ENCODE measurements at regions not wholly inside any gene's neighbourhood (a gene's known extent, or its start where the extent isn't known, plus 50 kb on each side); places are given as distances from the start of the nearest gene placed in this dataset.

DNA sequence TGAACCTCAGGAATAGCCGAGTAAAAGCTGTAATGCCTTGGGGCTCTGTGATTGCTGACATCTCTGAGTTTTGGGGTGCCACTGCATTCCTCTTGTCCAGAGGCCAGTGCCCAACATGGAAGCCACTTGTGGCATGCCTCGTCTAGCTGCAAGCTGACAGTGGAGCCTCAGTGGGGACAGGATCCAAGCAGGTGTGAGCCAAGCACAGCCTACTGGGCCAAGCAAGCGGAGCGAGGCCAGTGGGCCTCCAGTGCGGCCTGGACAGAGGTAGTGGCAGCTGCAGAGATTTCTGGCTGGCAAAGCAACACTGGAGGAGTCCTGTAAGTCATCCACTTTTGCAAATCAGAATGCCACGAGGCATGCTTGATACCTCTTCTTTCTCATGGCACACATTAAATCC is 1038.2 kb upstream of the CNTN5 start:
- Histone ChIP-seq H3K27me3 (replicated peaks in 2 of 5; ENCODE audit: control insufficient read depth in 4 of 5, insufficient read depth in 5 of 5, low read length in 4 of 5) (no peaks in the 10 kb centered on the region), H3K27ac (ENCODE audit: insufficient read depth in 1 of 2, low read depth in 1 of 2, low read length in 2 of 2, poor library complexity in 1 of 2, severe bottlenecking in 2 of 2) (no peak overlapping the region), H3K9me3 (ENCODE audit: control extremely low read depth in 1 of 5, control insufficient read depth in 4 of 5, insufficient read depth in 2 of 5, low read depth in 1 of 5, low read length in 4 of 5) (no peaks in the 10 kb centered on the region), H3K4me3 (ENCODE audit: control insufficient read depth in 1 of 7, extremely low read depth in 1 of 7, insufficient read depth in 4 of 7, low read depth in 2 of 7, low read length in 6 of 7) (no peak overlapping the region), H3K36me3 (ENCODE audit: control insufficient read depth in 4 of 4, insufficient read depth in 4 of 4, low read length in 3 of 4) (no peaks in the 10 kb centered on the region), H3K4me1 (ENCODE audit: control extremely low read depth in 1 of 4, control insufficient read depth in 4 of 4, insufficient read depth in 4 of 4, low read length in 3 of 4) (no peaks in the 10 kb centered on the region)
- no peak for DNase-seq
- WGBS (ENCODE audit: insufficient coverage) = 96% methylated on average over 5 of the region's 6 CpGs
- ChIA-PET POLR2A (no interaction called here), CTCF (no interaction called here)

DNA sequence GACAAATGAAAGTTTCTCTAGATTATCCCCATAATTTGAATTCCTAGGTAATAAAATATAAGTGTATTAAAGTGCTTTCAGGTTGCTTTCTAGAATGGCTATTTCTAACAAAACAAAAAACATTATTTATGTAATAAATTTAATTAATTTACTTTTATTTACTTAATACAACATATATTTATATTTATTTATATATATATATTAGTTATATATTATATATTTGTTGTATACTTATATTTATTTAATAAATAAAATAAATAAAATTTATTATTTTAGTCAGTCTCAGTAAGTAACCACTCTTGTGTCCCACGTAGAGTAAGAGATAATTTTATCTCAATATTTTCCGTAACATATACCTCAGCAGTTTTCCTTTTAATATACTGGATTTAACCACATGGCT is 1031.6 kb upstream of the CNTN5 start:
- no peaks in the 10 kb centered on the region for H3K36me3 ChIP-seq (ENCODE audit: control insufficient read depth in 4 of 4, insufficient read depth in 4 of 4, low read length in 3 of 4)
- no peak overlapping the region for H3K4me3 ChIP-seq (ENCODE audit: control insufficient read depth in 1 of 7, extremely low read depth in 1 of 7, insufficient read depth in 4 of 7, low read depth in 2 of 7, low read length in 6 of 7)
- H3K9me3 ChIP-seq (ENCODE audit: control extremely low read depth in 1 of 5, control insufficient read depth in 4 of 5, insufficient read depth in 2 of 5, low read depth in 1 of 5, low read length in 4 of 5) = no peaks in the 10 kb centered on the region
- H3K27me3 ChIP-seq (replicated peaks in 2 of 5; ENCODE audit: control insufficient read depth in 4 of 5, insufficient read depth in 5 of 5, low read length in 4 of 5) = no peaks in the 10 kb centered on the region
- no peak for DNase-seq
- H3K4me1 ChIP-seq (ENCODE audit: control extremely low read depth in 1 of 4, control insufficient read depth in 4 of 4, insufficient read depth in 4 of 4, low read length in 3 of 4) = no peaks in the 10 kb centered on the region
- no CpG with 5 or more reads among the region's 2 CpGs for WGBS (ENCODE audit: insufficient coverage)
- CTCF ChIA-PET = no interaction called here
- no peak overlapping the region for H3K27ac ChIP-seq (ENCODE audit: insufficient read depth in 1 of 2, low read depth in 1 of 2, low read length in 2 of 2, poor library complexity in 1 of 2, severe bottlenecking in 2 of 2)
- POLR2A ChIA-PET = no interaction called here

DNA sequence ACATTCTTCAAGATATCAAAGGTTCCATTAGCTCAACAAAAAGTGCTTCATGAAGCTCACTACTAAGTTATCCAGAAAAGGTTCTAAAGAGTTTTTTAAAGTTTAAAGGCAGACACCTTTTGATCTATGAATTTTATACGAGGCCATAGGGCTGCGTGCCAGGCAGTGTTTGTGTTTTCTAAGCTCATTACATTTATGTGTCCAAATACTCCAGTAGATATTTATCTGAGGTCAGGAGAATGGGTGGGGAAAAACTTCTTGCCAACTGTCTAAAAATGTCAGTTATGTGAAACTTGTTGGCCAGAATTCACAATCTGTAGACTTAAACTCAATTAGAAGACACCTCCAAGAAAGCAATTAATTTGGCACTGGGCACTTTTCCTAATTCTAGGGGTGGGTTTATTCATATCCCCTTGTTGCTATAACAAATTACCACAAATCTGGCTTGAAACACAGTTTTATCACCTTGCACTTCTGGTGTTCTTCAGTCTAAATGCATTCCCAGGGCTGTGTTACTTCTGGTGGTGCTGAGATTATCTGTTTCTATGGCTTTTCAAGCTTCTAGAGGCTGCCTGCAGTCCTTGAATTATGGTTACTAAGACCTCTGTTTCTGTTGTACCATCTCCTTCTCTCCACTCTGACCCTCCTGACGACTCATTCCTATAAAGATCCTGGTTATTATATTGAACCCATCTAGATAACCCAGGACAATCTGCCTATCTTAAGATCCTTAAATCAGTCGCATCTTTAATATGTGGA is 1030.4 kb upstream of the CNTN5 start:
- Histone ChIP-seq H3K4me1 (ENCODE audit: control extremely low read depth in 1 of 4, control insufficient read depth in 4 of 4, insufficient read depth in 4 of 4, low read length in 3 of 4) (no peaks in the 10 kb centered on the region), H3K36me3 (ENCODE audit: control insufficient read depth in 4 of 4, insufficient read depth in 4 of 4, low read length in 3 of 4) (no peaks in the 10 kb centered on the region), H3K9me3 (ENCODE audit: control extremely low read depth in 1 of 5, control insufficient read depth in 4 of 5, insufficient read depth in 2 of 5, low read depth in 1 of 5, low read length in 4 of 5) (no peaks in the 10 kb centered on the region), H3K27ac (ENCODE audit: insufficient read depth in 1 of 2, low read depth in 1 of 2, low read length in 2 of 2, poor library complexity in 1 of 2, severe bottlenecking in 2 of 2) (no peak overlapping the region), H3K4me3 (ENCODE audit: control insufficient read depth in 1 of 7, extremely low read depth in 1 of 7, insufficient read depth in 4 of 7, low read depth in 2 of 7, low read length in 6 of 7) (no peak overlapping the region), H3K27me3 (replicated peaks in 2 of 5; ENCODE audit: control insufficient read depth in 4 of 5, insufficient read depth in 5 of 5, low read length in 4 of 5) (no peaks in the 10 kb centered on the region)
- no peak for DNase-seq
- WGBS (ENCODE audit: insufficient coverage) = 83% methylated on average over 2 of the region's 4 CpGs
- POLR2A ChIA-PET = no interaction called here
- CTCF ChIA-PET = no interaction called here

- H3K27ac ChIP-seq (ENCODE audit: insufficient read depth in 1 of 2, low read depth in 1 of 2, low read length in 2 of 2, poor library complexity in 1 of 2, severe bottlenecking in 2 of 2) = no peak overlapping the region
- POLR2A ChIA-PET = no interaction called here
- H3K4me3 ChIP-seq (ENCODE audit: control insufficient read depth in 1 of 7, extremely low read depth in 1 of 7, insufficient read depth in 4 of 7, low read depth in 2 of 7, low read length in 6 of 7) = no peak overlapping the region
- no peak for DNase-seq
- H3K36me3 ChIP-seq (ENCODE audit: control insufficient read depth in 4 of 4, insufficient read depth in 4 of 4, low read length in 3 of 4) = no peaks in the 10 kb centered on the region
- H3K27me3 ChIP-seq (replicated peaks in 2 of 5; ENCODE audit: control insufficient read depth in 4 of 5, insufficient read depth in 5 of 5, low read length in 4 of 5) = no peaks in the 10 kb centered on the region
- WGBS (ENCODE audit: insufficient coverage) = no CpG with 5 or more reads among the region's 4 CpGs
- no peaks in the 10 kb centered on the region for H3K9me3 ChIP-seq (ENCODE audit: control extremely low read depth in 1 of 5, control insufficient read depth in 4 of 5, insufficient read depth in 2 of 5, low read depth in 1 of 5, low read length in 4 of 5)
- CTCF ChIA-PET = no interaction called here
- no peaks in the 10 kb centered on the region for H3K4me1 ChIP-seq (ENCODE audit: control extremely low read depth in 1 of 4, control insufficient read depth in 4 of 4, insufficient read depth in 4 of 4, low read length in 3 of 4)
Measured at GRCh38 chr11:97993562-97993961, 1027.2 kb upstream of the CNTN5 start.

DNA sequence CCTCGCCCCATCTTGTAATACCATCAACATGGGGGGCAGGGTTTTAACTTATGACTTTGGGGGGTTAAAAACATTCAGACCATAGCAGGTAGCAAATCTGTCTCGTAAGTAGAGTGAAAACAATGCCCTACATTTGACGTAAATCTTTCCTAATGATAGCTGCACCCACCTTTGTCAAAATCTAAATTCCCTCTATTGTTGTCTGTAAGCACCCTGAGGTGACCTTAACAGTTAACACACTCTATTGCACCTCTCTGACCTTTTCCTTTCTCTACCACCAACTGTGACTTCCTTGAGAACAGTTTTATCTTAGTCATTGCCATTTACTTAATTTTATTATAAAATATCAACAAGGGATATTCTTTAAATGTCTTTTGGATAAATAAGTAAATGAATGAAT is 1024.9 kb upstream of the CNTN5 start:
- Histone ChIP-seq H3K4me1 (ENCODE audit: control extremely low read depth in 1 of 4, control insufficient read depth in 4 of 4, insufficient read depth in 4 of 4, low read length in 3 of 4) (no peaks in the 10 kb centered on the region), H3K9me3 (ENCODE audit: control extremely low read depth in 1 of 5, control insufficient read depth in 4 of 5, insufficient read depth in 2 of 5, low read depth in 1 of 5, low read length in 4 of 5) (no peaks in the 10 kb centered on the region), H3K36me3 (ENCODE audit: control insufficient read depth in 4 of 4, insufficient read depth in 4 of 4, low read length in 3 of 4) (no peaks in the 10 kb centered on the region), H3K27me3 (replicated peaks in 2 of 5; ENCODE audit: control insufficient read depth in 4 of 5, insufficient read depth in 5 of 5, low read length in 4 of 5) (no peaks in the 10 kb centered on the region), H3K27ac (ENCODE audit: insufficient read depth in 1 of 2, low read depth in 1 of 2, low read length in 2 of 2, poor library complexity in 1 of 2, severe bottlenecking in 2 of 2) (no peak overlapping the region), H3K4me3 (ENCODE audit: control insufficient read depth in 1 of 7, extremely low read depth in 1 of 7, insufficient read depth in 4 of 7, low read depth in 2 of 7, low read length in 6 of 7) (no peak overlapping the region)
- ChIA-PET CTCF (no interaction called here), POLR2A (no interaction called here)
- no peak for DNase-seq
- 100% methylated on average over 2 of the region's 3 CpGs for whole genome bisulfite sequencing (ENCODE audit: insufficient coverage)

- Histone ChIP-seq H3K9me3 (ENCODE audit: control extremely low read depth in 1 of 5, control insufficient read depth in 4 of 5, insufficient read depth in 2 of 5, low read depth in 1 of 5, low read length in 4 of 5) (no peaks in the 10 kb centered on the region), H3K36me3 (ENCODE audit: control insufficient read depth in 4 of 4, insufficient read depth in 4 of 4, low read length in 3 of 4) (no peaks in the 10 kb centered on the region), H3K27me3 (replicated peaks in 2 of 5; ENCODE audit: control insufficient read depth in 4 of 5, insufficient read depth in 5 of 5, low read length in 4 of 5) (no peaks in the 10 kb centered on the region), H3K27ac (ENCODE audit: insufficient read depth in 1 of 2, low read depth in 1 of 2, low read length in 2 of 2, poor library complexity in 1 of 2, severe bottlenecking in 2 of 2) (no peak overlapping the region), H3K4me1 (ENCODE audit: control extremely low read depth in 1 of 4, control insufficient read depth in 4 of 4, insufficient read depth in 4 of 4, low read length in 3 of 4) (no peaks in the 10 kb centered on the region), H3K4me3 (ENCODE audit: control insufficient read depth in 1 of 7, extremely low read depth in 1 of 7, insufficient read depth in 4 of 7, low read depth in 2 of 7, low read length in 6 of 7) (no peak overlapping the region)
- ChIA-PET CTCF (no interaction called here), POLR2A (no interaction called here)
- WGBS (ENCODE audit: insufficient coverage) = no CpG with 5 or more reads among the region's 3 CpGs
- peak in 1 of 3 donors; percentile 19 for DNase-seq
Measured at GRCh38 chr11:97996762-97997161, 1024.0 kb upstream of the CNTN5 start.

GRCh38 chr11:98003606-98004371 is 1017.0 kb upstream of the CNTN5 start:
- no peak for DNase-seq
- no peaks in the 10 kb centered on the region for H3K27me3 ChIP-seq (replicated peaks in 2 of 5; ENCODE audit: control insufficient read depth in 4 of 5, insufficient read depth in 5 of 5, low read length in 4 of 5)
- H3K4me1 ChIP-seq (ENCODE audit: control extremely low read depth in 1 of 4, control insufficient read depth in 4 of 4, insufficient read depth in 4 of 4, low read length in 3 of 4) = no peaks in the 10 kb centered on the region
- no CpG with 5 or more reads among the region's 1 CpG for WGBS (ENCODE audit: insufficient coverage)
- H3K4me3 ChIP-seq (ENCODE audit: control insufficient read depth in 1 of 7, extremely low read depth in 1 of 7, insufficient read depth in 4 of 7, low read depth in 2 of 7, low read length in 6 of 7) = no peak overlapping the region
- POLR2A ChIA-PET = no interaction called here
- H3K36me3 ChIP-seq (ENCODE audit: control insufficient read depth in 4 of 4, insufficient read depth in 4 of 4, low read length in 3 of 4) = no peaks in the 10 kb centered on the region
- CTCF ChIA-PET = interaction anchor here (0.6 kb wide), 1 partner anchor 1472 kb away, joined by 3 read pairs; no protein-coding TSS in a partner anchor
- H3K27ac ChIP-seq (ENCODE audit: insufficient read depth in 1 of 2, low read depth in 1 of 2, low read length in 2 of 2, poor library complexity in 1 of 2, severe bottlenecking in 2 of 2) = no peak overlapping the region
- H3K9me3 ChIP-seq (ENCODE audit: control extremely low read depth in 1 of 5, control insufficient read depth in 4 of 5, insufficient read depth in 2 of 5, low read depth in 1 of 5, low read length in 4 of 5) = no peaks in the 10 kb centered on the region

All from common myeloid progenitor, CD34-positive (primary cell).